ENCODE measurements at regions not wholly inside any gene's neighbourhood (a gene's known extent, or its start where the extent isn't known, plus 50 kb on each side); places are given as distances from the start of the nearest gene placed in this dataset.

DNA sequence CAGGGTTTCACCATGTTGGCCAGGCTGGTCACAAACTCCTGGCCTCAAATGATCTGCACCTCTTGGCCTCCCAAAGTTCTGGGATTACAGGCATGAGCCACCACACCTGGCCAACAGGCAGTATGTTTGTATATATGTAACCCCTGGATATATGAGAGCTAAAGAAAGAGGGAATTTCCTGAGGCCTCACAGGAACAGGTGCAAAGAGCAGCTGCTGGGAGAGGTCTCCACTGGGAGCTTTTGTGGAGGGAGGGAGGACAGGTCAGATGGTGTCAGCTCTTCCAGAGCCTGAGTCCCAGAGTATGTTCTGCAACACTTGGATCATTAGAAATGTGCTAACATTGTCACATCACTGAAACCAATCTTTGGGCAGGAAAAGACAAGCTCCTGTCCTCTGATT, 110.1 kb upstream of the KIF5B start (continued):
- TF ChIP-seq, protein P1, sequence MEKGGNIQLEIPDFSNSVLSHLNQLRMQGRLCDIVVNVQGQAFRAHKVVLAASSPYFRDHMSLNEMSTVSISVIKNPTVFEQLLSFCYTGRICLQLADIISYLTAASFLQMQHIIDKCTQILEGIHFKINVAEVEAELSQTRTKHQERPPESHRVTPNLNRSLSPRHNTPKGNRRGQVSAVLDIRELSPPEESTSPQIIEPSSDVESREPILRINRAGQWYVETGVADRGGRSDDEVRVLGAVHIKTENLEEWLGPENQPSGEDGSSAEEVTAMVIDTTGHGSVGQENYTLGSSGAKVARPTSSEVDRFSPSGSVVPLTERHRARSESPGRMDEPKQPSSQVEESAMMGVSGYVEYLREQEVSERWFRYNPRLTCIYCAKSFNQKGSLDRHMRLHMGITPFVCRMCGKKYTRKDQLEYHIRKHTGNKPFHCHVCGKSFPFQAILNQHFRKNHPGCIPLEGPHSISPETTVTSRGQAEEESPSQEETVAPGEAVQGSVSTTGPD (CRISPR knock-in tag; IDR thresholded peaks at IDR 0.05), result no peak; the same call in 1 of the 2 replicates
- TF ChIP-seq ZNF879 (CRISPR knock-in tag; IDR thresholded peaks at IDR 0.05) (no peak), ZNF775 (CRISPR knock-in tag; IDR thresholded peaks at IDR 0.05; ENCODE audit: borderline replicate concordance) (no peak), JDP2 (CRISPR knock-in tag; IDR thresholded peaks at IDR 0.05; ENCODE audit: borderline replicate concordance) (no peak), KDM1A (CRISPR knock-in tag; IDR thresholded peaks at IDR 0.05) (no peak), ATAD3A (CRISPR knock-in tag; IDR thresholded peaks at IDR 0.05) (no peak), HDAC2 (CRISPR knock-in tag; IDR thresholded peaks at IDR 0.05) (peak; percentile 18; the same call in 1 of the 2 replicates), TEAD3 (CRISPR knock-in tag; optimal IDR thresholded peaks at IDR 0.05; ENCODE audit: borderline replicate concordance) (peak; percentile 53), ZNF253 (CRISPR knock-in tag; IDR thresholded peaks at IDR 0.05; ENCODE audit: borderline replicate concordance) (no peak), HNF4G (IDR thresholded peaks at IDR 0.05; ENCODE audit: borderline replicate concordance, low read depth, low read length) (0 out of 2 replicates have a peak, but pooled peaks have one; percentile 17), HNF4G (CRISPR knock-in tag; IDR thresholded peaks at IDR 0.05; ENCODE audit: borderline replicate concordance, low read depth) (no peak)
- TF ChIP-seq, protein P2, sequence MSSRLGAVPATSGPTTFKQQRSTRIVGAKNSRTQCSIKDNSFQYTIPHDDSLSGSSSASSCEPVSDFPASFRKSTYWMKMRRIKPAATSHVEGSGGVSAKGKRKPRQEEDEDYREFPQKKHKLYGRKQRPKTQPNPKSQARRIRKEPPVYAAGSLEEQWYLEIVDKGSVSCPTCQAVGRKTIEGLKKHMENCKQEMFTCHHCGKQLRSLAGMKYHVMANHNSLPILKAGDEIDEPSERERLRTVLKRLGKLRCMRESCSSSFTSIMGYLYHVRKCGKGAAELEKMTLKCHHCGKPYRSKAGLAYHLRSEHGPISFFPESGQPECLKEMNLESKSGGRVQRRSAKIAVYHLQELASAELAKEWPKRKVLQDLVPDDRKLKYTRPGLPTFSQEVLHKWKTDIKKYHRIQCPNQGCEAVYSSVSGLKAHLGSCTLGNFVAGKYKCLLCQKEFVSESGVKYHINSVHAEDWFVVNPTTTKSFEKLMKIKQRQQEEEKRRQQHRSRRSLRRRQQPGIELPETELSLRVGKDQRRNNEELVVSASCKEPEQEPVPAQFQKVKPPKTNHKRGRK (CRISPR knock-in tag; IDR thresholded peaks at IDR 0.05), result no peak
- TF ChIP-seq, protein P3, sequence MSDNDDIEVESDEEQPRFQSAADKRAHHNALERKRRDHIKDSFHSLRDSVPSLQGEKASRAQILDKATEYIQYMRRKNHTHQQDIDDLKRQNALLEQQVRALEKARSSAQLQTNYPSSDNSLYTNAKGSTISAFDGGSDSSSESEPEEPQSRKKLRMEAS (IDR thresholded peaks at IDR 0.05), result 0 out of 2 replicates have a peak, but pooled peaks have one; percentile 20
- TF ChIP-seq, protein P4, sequence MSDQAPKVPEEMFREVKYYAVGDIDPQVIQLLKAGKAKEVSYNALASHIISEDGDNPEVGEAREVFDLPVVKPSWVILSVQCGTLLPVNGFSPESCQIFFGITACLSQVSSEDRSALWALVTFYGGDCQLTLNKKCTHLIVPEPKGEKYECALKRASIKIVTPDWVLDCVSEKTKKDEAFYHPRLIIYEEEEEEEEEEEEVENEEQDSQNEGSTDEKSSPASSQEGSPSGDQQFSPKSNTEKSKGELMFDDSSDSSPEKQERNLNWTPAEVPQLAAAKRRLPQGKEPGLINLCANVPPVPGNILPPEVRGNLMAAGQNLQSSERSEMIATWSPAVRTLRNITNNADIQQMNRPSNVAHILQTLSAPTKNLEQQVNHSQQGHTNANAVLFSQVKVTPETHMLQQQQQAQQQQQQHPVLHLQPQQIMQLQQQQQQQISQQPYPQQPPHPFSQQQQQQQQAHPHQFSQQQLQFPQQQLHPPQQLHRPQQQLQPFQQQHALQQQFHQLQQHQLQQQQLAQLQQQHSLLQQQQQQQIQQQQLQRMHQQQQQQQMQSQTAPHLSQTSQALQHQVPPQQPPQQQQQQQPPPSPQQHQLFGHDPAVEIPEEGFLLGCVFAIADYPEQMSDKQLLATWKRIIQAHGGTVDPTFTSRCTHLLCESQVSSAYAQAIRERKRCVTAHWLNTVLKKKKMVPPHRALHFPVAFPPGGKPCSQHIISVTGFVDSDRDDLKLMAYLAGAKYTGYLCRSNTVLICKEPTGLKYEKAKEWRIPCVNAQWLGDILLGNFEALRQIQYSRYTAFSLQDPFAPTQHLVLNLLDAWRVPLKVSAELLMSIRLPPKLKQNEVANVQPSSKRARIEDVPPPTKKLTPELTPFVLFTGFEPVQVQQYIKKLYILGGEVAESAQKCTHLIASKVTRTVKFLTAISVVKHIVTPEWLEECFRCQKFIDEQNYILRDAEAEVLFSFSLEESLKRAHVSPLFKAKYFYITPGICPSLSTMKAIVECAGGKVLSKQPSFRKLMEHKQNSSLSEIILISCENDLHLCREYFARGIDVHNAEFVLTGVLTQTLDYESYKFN (CRISPR knock-in tag; conservative IDR thresholded peaks at IDR 0.05), result peak; percentile 83
- TF ChIP-seq, protein P5, sequence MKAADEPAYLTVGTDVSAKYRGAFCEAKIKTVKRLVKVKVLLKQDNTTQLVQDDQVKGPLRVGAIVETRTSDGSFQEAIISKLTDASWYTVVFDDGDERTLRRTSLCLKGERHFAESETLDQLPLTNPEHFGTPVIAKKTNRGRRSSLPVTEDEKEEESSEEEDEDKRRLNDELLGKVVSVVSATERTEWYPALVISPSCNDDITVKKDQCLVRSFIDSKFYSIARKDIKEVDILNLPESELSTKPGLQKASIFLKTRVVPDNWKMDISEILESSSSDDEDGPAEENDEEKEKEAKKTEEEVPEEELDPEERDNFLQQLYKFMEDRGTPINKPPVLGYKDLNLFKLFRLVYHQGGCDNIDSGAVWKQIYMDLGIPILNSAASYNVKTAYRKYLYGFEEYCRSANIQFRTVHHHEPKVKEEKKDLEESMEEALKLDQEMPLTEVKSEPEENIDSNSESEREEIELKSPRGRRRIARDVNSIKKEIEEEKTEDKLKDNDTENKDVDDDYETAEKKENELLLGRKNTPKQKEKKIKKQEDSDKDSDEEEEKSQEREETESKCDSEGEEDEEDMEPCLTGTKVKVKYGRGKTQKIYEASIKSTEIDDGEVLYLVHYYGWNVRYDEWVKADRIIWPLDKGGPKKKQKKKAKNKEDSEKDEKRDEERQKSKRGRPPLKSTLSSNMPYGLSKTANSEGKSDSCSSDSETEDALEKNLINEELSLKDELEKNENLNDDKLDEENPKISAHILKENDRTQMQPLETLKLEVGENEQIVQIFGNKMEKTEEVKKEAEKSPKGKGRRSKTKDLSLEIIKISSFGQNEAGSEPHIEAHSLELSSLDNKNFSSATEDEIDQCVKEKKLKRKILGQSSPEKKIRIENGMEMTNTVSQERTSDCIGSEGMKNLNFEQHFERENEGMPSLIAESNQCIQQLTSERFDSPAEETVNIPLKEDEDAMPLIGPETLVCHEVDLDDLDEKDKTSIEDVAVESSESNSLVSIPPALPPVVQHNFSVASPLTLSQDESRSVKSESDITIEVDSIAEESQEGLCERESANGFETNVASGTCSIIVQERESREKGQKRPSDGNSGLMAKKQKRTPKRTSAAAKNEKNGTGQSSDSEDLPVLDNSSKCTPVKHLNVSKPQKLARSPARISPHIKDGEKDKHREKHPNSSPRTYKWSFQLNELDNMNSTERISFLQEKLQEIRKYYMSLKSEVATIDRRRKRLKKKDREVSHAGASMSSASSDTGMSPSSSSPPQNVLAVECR (CRISPR knock-in tag; IDR thresholded peaks at IDR 0.05; ENCODE audit: borderline replicate concordance), result peak; percentile 11; the same call in 1 of the 2 replicates
- TF ChIP-seq, protein P6, sequence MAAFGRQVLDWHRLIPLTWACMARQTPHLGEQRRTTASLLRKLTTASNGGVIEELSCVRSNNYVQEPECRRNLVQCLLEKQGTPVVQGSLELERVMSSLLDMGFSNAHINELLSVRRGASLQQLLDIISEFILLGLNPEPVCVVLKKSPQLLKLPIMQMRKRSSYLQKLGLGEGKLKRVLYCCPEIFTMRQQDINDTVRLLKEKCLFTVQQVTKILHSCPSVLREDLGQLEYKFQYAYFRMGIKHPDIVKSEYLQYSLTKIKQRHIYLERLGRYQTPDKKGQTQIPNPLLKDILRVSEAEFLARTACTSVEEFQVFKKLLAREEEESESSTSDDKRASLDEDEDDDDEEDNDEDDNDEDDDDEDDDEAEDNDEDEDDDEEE (CRISPR knock-in tag; IDR thresholded peaks at IDR 0.05), result no peak
